ENCODE measurements at regions not wholly inside any gene's neighbourhood (a gene's known extent, or its start where the extent isn't known, plus 50 kb on each side); places are given as distances from the start of the nearest gene placed in this dataset.

DNA sequence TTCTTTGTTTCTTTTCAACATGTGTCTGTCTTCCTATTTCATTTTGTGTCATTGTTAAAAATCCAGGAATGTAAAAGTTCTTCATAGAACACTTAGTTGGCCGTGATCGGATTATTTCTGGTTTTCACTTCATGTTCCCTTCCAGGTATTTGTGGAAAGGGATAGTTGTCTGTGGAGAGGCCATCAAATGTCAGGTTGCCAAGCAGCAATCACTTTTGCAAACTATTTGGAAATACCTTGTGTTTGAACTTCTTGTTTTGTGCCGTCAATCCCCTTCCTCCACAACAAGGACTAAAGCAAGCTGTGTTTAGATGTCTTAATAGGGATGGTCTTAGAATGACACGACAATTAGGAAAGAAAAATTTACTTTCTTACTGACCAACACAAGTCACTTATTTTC is 116.9 kb upstream of the MPDZ start:
- no peak for TF ChIP-seq CTCF (IDR thresholded peaks at IDR 0.05; ENCODE audit: low read depth, low read length, poor library complexity, severe bottlenecking)
- TF ChIP-seq EZH2phosphoT487 (IDR thresholded peaks at IDR 0.05; ENCODE audit: borderline replicate concordance, low read length) = no peak

Measured in DOHH2 (cell line).